Astrocyte of the cerebellum (primary cell): ENCODE measurements at regions not wholly inside any gene's neighbourhood (a gene's known extent, or its start where the extent isn't known, plus 50 kb on each side); places are given as distances from the start of the nearest gene placed in this dataset.

Source experiments
- DNase-seq: peaks from one replicate; pipeline ENCODE4 v3.0.0-alpha.2; 2011; ENCODE audit warnings: low read depth
- H3K4me3 ChIP-seq: 2 replicates; pipeline ENCODE4 v1.5.1; 2011; ENCODE audit warnings: mild to moderate bottlenecking, low read depth, low read length, moderate library complexity
- in situ Hi-C: cut with HindIII; loops from 2 replicates; pipeline ENCODE4 v1.10.0; 2017; ENCODE audit warnings: low sequenced_read_pairs
- TF ChIP-seq, protein P1 (sequence below): IDR thresholded peaks from 2 replicates; pipeline ENCODE4 v1.5.1; 2012; ENCODE audit warnings: low read length, low read depth, moderate library complexity, mild to moderate bottlenecking; ENCODE audit errors: missing control alignments

DNA sequence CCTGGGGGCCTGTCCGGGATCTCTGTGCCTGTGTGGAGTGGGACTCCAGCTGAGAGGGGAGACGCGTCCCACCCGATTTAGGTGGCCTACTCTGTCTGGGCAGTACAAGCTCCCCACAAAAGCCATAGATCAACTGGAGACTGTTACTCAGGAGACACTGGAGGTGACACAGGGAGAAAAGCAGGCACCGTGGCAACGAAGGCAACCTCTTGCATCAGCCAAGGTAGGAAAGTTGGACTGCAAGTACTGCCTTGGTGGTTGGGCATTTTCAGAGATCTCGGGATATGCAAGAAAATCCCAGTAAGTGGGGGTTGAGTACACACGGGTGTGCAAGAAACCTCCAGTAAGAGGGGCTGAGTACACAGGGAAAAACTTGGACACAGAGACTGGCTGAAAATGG lies 1060.0 kb upstream of the MIR17HG start:
- no peak for DNase-seq
- no peak overlapping the region for H3K4me3 ChIP-seq
- TF ChIP-seq, protein P1, sequence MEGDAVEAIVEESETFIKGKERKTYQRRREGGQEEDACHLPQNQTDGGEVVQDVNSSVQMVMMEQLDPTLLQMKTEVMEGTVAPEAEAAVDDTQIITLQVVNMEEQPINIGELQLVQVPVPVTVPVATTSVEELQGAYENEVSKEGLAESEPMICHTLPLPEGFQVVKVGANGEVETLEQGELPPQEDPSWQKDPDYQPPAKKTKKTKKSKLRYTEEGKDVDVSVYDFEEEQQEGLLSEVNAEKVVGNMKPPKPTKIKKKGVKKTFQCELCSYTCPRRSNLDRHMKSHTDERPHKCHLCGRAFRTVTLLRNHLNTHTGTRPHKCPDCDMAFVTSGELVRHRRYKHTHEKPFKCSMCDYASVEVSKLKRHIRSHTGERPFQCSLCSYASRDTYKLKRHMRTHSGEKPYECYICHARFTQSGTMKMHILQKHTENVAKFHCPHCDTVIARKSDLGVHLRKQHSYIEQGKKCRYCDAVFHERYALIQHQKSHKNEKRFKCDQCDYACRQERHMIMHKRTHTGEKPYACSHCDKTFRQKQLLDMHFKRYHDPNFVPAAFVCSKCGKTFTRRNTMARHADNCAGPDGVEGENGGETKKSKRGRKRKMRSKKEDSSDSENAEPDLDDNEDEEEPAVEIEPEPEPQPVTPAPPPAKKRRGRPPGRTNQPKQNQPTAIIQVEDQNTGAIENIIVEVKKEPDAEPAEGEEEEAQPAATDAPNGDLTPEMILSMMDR = no peak
- in situ Hi-C loops = no loop called here

DNA sequence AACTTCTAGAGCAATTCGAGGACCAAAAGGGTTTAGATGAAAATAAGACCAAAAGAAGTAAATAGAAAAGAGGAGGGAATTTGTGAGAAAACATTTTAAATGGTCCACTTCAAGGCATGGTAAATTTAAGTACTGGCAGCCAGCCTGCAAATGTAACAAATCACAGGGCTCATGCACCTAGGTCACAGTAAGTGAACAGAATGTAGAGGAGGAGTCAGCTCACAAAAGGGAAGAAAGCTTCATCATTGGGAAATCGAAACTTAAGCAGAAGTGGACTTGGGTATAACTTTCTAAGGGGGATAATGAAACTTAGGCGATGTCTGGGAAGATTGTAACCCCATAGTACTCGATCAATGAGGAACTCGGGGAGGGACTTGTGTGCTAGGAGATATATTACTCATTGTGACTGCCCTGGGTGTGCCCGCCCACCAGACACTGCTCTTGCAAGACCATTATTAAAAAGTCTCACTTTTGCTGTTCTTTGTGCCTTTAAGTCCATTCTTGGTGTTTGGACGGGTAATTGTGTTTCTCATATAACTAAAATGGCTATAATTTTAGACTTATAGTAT lies 1053.6 kb upstream of the MIR17HG start:
- in situ Hi-C loops = no loop called here
- TF ChIP-seq, protein P1 = no peak
- DNase-seq = no peak
- no peak overlapping the region for H3K4me3 ChIP-seq

DNA sequence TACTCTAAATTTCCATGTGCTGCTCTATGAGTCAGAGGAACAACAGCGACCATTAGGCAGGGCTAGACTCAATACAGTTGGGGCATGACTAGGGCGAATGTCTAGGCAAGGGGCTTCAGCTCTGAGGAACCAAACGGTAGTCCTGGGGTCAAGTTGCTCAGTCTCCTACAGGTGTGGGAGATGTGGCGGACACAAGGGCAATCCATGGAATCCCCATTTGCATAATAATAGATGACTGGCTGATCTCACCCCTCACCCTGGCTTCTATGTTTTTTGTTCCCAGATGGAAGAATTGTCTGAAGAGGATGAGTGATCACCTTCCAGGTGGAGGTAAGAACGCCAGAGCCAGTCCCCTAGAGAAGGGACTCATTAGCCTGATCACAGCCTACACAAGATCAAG lies 1048.2 kb upstream of the MIR17HG start:
- H3K4me3 ChIP-seq = no peak overlapping the region
- no peak for DNase-seq
- TF ChIP-seq, protein P1 = no peak
- in situ Hi-C loops = no loop called here

DNA sequence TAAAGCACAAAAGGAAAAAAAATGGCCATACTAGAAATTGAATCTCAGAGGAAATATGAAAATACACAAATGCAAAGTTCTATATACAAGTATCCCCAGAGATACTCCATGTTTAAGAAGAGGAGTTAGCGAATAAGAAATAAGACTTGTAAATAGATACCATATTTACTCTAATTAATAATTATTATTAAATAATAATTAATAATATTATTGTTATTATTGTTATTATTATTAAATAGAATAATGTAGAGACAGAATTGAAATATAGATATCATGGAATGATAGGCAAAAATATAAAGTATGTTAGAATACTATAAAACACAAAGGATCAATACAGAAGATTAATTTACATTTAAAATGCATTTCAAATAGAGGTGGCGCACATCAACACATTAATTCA lies 1047.5 kb upstream of the MIR17HG start:
- in situ Hi-C loops = no loop called here
- no peak overlapping the region for H3K4me3 ChIP-seq
- DNase-seq = no peak
- TF ChIP-seq, protein P1 = no peak

DNA sequence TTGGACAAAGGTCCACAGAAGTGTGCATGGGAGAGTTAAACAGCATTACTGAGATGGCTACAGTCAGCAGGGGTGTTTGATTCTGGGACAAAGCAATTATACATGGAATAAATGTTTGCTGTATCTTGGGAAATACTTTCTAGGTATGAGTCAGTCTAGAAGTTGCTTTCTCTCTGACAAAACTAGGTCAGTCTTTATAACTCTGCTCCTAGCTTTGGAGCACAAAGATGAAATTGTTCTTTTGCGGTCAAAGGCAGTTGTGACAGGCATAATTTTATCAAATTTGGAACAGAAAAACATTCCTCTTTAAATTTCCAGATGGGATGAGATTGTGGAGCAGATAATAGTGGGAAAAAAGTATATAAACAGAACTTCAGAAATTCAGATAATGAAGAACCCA lies 1045.4 kb upstream of the MIR17HG start:
- in situ Hi-C loops = no loop called here
- TF ChIP-seq, protein P1 = no peak
- peak; percentile 42 for DNase-seq
- H3K4me3 ChIP-seq = no peak overlapping the region

DNA sequence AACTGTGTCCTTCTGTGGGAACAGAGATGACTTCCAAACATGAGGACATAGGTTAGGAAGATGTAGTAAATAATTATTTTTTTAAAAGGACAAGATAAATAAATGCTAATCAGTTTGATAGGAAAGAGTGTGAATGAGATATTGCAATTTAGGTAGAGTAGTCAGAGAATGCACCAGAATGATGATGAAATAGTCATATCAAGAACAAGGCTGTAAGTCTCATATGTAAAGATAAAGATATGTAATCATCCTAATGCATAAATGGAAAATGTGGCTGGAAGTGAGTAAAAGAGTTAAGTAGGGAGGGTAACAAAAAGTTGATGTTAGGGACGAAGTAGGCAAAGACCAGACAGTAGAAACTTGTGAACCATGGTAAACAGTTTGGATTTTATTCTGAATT lies 1041.7 kb upstream of the MIR17HG start:
- in situ Hi-C loops = no loop called here
- no peak for DNase-seq
- TF ChIP-seq, protein P1 = no peak
- no peak overlapping the region for H3K4me3 ChIP-seq

DNA sequence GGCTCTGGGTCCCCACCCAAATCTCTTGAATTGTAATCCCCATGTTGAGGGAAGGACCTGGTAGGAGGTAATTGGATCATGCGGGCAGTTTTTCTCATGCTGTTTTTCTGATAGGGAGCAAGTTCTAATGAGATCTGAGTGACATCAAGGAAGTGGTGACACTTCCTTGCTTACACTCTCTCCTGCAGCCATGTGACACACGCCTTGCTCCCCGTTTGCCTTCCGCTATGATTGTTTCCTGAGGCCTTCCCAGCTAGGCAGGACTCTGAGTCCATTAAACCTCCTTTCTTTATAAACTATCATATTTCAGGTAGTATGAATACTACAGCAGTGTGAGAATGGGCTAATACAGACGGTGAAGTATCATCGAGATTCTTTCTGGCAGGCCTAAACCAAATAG lies 1040.4 kb upstream of the MIR17HG start:
- in situ Hi-C loops = no loop called here
- no peak for DNase-seq
- no peak overlapping the region for H3K4me3 ChIP-seq
- TF ChIP-seq, protein P1 = no peak
